HG03159 (cell line): ENCODE measurements at regions not wholly inside any gene's neighbourhood (a gene's known extent, or its start where the extent isn't known, plus 50 kb on each side); places are given as distances from the start of the nearest gene placed in this dataset.
"Not testable (repeated sequence)": the region's sequence is repeated elsewhere in the genome, so short reads cannot be mapped to it uniquely, and the experiment has no call there.

Source experiments
- ATAC-seq: cut with Tn5 transposase; IDR thresholded peaks from one replicate; pipeline ENCODE4 v1.9.1; 2021; ENCODE audit warnings: mild to moderate bottlenecking, moderate library complexity; ENCODE audit not compliant: unreplicated experiment

GRCh38 chr21:35713914-35714313 lies 346.4 kb downstream of the SETD4 start:
- ATAC-seq = no peak

- ATAC-seq = no peak
Measured at GRCh38 chr21:35711661-35712060, 348.7 kb downstream of the SETD4 start.

GRCh38 chr21:35711213-35711612 lies 349.1 kb downstream of the SETD4 start:
- no peak for ATAC-seq

GRCh38 chr21:35709990-35710389 lies 350.3 kb downstream of the SETD4 start:
- ATAC-seq = not testable (repeated sequence)

- ATAC-seq = no peak
Measured at GRCh38 chr21:35705888-35706287, 354.4 kb downstream of the SETD4 start.

GRCh38 chr21:35705237-35705887 lies 355.0 kb downstream of the SETD4 start:
- no peak for ATAC-seq

- ATAC-seq = no peak
Measured at GRCh38 chr21:35703704-35704103, 356.6 kb downstream of the SETD4 start.

- no peak for ATAC-seq
Measured at GRCh38 chr21:35699361-35699760, 361.0 kb downstream of the SETD4 start.

GRCh38 chr21:35697321-35697808 lies 363.0 kb downstream of the SETD4 start:
- no peak for ATAC-seq

- ATAC-seq = no peak
Measured at GRCh38 chr21:35696644-35697043, 363.7 kb downstream of the SETD4 start.

GRCh38 chr21:35692311-35692710 lies 368.0 kb downstream of the SETD4 start:
- ATAC-seq = no peak

GRCh38 chr21:35690436-35690835 lies 369.9 kb downstream of the SETD4 start:
- ATAC-seq = no peak

GRCh38 chr21:35686156-35686555 lies 374.2 kb downstream of the SETD4 start:
- ATAC-seq = no peak

- ATAC-seq = no peak
Measured at GRCh38 chr21:35683664-35684304, 376.5 kb downstream of the SETD4 start.

- no peak for ATAC-seq
Measured at GRCh38 chr21:35682904-35683549, 377.3 kb downstream of the SETD4 start.

- ATAC-seq = no peak
Measured at GRCh38 chr21:35681946-35682345, 378.4 kb downstream of the SETD4 start.

- ATAC-seq = no peak
Measured at GRCh38 chr21:35679076-35679475, 381.2 kb downstream of the SETD4 start.

GRCh38 chr21:35678393-35678792 lies 381.9 kb downstream of the SETD4 start:
- no peak for ATAC-seq

- ATAC-seq = no peak
Measured at GRCh38 chr21:35677298-35677841, 383.0 kb downstream of the SETD4 start.

- ATAC-seq = no peak
Measured at GRCh38 chr21:35674895-35675470, 385.3 kb downstream of the SETD4 start.

GRCh38 chr21:35674091-35674671 lies 386.1 kb downstream of the SETD4 start:
- no peak for ATAC-seq
